Endothelial cell of umbilical vein (primary cell): ENCODE measurements at regions not wholly inside any gene's neighbourhood (a gene's known extent, or its start where the extent isn't known, plus 50 kb on each side); places are given as distances from the start of the nearest gene placed in this dataset.
"Not testable (repeated sequence)": the region's sequence is repeated elsewhere in the genome, so short reads cannot be mapped to it uniquely, and the experiment has no call there.

Experiments used
- CTCF ChIP-seq, 2 donors: IDR thresholded peaks; 1 replicate in 1 of 2; 2 replicates in 1 of 2; pipeline ENCODE4 v1.5.1; 2011; ENCODE audit warnings: low read length in 2 of 2, mild to moderate bottlenecking in 2 of 2, moderate library complexity in 2 of 2, control low read depth in 1 of 2, inconsistent platforms in 1 of 2, low read depth in 1 of 2; ENCODE audit not compliant: insufficient read depth in 1 of 2; ENCODE audit errors: extremely low read depth in 1 of 2
- MAX ChIP-seq: IDR thresholded peaks from 2 replicates; pipeline ENCODE4 v1.6.1; 2011; ENCODE audit not compliant: insufficient read depth, insufficient read length
- POLR2A ChIP-seq: IDR thresholded peaks from 2 replicates; pipeline ENCODE4 v1.6.1; 2012; ENCODE audit warnings: low read depth, mild to moderate bottlenecking, control low read depth, low read length
- POLR2AphosphoS5 ChIP-seq: IDR thresholded peaks from 2 replicates; pipeline ENCODE4 v1.6.1; 2012; ENCODE audit warnings: low read depth, mild to moderate bottlenecking, control low read depth, low read length, moderate library complexity; ENCODE audit not compliant: insufficient read depth

GRCh38 chr12:131469945-131470344 is 240.9 kb upstream of the SFSWAP start:
- not testable (repeated sequence) for TF ChIP-seq CTCF (IDR thresholded peaks at IDR 0.05; ENCODE audit: extremely low read depth in 1 of 2, insufficient read depth in 1 of 2, low read depth in 1 of 2, low read length in 2 of 2); MAX; POLR2AphosphoS5; POLR2A
